Right forelimb (tissue), 1 donor: ENCODE measurements at regions not wholly inside any gene's neighbourhood (a gene's known extent, or its start where the extent isn't known, plus 50 kb on each side); places are given as distances from the start of the nearest gene placed in this dataset.
"Not testable (repeated sequence)": the region's sequence is repeated elsewhere in the genome, so short reads cannot be mapped to it uniquely, and the experiment has no call there.

Source experiments
- DNase-seq: peaks from one replicate; pipeline ENCODE4 v3.0.0-alpha.2; 2018

DNA sequence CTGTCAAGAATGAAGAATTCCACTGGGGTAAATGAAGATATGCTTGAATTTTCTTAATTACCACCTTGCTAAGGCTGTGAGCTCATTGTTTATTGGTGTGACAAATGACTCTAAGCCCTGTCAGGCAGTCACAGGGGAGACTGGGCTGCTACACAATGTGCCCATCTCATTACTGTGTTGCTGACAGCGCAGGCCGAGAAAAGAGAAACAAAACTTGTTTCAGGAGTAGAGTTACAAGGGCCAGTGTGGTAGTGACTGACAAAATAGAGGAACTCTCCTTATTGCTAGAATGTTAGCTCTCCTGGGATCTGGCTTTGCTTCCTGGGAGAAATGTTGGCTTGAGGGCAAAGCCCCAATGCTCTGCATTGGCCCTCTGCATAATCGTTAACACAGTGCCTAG lies 130.4 kb upstream of the CRBN start:
- no peak for DNase-seq

- DNase-seq = no peak
These were observed 129.3 kb upstream of the CRBN start for GRCh38 chr3:3308809-3309208.

DNA sequence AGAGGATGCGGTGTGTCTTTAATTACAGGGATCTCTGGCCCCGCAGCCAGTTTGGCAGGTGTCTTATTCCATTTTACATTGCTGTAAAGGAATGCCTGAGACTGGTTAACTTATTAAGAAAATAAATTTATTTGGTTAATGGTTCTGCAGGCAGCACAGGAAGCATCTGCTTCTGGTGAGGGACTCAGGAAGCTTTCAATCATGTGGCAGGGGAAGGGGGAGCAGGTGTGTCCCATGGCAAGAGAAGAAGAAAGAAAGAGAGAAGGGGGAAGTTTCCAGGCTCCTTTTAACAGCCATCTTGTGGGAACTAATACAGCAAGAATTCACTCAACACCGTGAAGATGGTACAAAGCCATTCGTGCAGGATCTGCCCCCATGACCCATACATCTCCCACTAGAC lies 128.0 kb upstream of the CRBN start:
- no peak for DNase-seq

DNA sequence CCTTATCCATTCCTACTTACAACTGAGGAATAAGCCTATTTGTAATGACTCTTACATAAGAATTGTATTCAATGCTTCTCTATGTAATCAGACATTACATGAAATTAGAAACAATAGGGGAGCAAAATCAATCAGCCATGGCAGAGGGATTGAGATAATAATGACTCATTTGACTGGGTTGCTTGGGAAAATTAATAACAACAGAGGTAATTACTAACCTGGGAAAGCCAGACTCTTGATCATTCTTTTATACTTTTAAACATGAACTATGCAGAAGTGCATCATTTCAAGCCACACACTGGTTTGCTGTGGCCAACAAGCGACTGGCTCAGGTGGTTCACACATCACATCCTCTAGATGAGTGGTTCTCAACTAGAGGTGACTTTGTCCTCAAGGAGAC lies 126.3 kb upstream of the CRBN start:
- DNase-seq = no peak

- no peak for DNase-seq
These were observed 125.6 kb upstream of the CRBN start for GRCh38 chr3:3305084-3305483.

DNA sequence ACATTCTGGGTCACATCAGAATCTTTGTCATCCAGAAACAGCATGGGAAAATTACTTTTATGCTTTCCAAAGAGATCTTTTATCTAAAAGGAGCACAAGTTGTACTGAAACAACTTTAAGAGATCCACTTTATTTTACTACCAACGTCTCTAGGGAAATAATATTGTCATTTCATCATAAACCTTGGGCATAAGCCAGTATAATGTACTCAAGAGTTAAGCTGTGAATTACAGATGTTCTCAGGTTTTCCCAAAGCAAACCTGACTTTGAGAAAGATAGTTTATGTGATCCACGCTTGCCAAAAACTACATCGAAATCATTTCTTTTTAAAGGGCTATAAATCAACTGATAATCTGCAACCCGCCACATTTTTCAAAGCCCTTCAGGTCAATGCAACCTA lies 124.1 kb upstream of the CRBN start:
- DNase-seq = no peak

GRCh38 chr3:3302964-3303363 lies 123.5 kb upstream of the CRBN start:
- DNase-seq = no peak

GRCh38 chr3:3301476-3301875 lies 122.0 kb upstream of the CRBN start:
- DNase-seq = no peak

DNA sequence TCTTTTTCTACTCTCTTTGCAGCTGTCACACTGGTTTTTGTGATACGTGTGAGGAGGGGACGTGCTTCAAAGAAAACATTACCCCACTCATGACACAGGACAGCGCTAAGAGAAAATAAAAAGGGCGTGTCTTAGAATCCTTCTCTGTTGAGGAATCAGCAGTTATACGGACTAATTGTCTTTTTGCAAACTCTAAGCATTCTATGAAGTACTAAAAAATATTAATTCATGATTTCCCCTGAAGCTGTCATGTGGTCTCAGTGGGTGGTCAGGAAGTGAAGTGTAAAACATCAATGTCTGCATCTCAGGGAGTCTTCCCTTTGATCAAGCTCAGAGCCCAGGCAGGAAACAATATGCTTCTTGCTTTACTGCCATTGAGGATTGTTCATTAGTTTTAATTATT lies 117.5 kb upstream of the CRBN start:
- DNase-seq = no peak

DNA sequence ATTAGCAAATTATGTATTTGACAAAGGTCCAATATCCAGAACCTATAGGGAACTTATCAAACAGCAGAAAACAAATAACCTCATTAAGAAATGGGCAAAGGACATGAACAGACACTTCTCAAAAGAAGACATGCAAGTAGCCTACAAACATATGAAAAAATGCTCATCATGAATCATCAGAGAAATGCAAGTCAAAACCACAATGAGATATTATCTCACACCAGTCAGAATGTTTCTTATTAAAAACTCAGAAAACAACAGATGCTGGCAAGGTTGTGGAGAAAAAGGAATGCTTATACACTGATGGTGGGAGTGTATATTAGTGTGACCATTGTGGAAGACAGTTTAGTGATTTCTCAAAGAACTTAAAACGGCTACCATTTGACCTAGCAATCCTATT lies 116.1 kb upstream of the CRBN start:
- no peak for DNase-seq

DNA sequence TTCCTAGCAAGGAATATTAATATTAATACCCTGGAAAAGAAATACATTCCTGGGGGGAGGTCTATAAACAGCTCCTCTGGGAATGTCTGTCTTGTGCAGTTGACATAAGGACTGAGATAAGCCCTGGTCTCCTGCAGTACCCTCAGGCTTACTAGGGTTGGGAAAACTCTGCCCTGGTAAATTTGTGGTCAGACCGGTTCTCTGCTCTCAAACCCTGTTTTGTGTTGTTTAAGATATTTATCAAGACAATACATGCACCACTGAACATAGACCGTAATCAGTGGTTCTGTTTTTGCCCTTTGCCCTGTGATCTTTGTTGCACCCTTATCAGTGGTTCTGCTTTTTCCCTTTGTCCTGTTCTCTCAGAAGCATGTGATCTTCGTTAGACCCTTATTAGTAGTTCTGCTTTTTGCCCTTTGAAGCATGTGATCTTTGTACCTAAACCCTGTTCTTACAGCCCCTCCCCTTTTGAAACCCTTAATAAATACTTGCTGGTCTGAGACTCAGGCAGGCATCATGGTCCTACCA lies 112.3 kb upstream of the CRBN start:
- not testable (repeated sequence) for DNase-seq

DNA sequence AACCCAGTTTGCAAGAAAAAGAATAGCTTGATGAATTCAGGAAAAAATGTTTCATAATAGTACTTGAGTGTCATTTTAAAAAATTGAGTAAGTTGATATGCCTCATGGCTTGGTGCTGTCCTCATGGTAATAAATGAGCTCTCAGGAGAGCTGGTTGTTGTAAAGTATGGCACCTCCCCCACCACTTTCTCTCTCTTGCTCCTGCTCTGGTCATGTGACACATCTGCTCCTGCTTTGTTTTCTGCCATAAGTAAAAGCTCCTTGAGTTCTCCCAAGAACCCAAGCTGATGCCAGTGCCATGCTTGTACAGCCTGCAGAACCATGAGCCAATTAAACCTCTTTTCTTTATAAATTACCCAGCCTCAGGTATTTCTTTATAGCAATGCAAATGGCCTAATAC lies 108.8 kb upstream of the CRBN start:
- no peak for DNase-seq

GRCh38 chr3:3286014-3286413 lies 106.5 kb upstream of the CRBN start:
- no peak for DNase-seq

GRCh38 chr3:3281024-3281423 lies 101.5 kb upstream of the CRBN start:
- DNase-seq = no peak

DNA sequence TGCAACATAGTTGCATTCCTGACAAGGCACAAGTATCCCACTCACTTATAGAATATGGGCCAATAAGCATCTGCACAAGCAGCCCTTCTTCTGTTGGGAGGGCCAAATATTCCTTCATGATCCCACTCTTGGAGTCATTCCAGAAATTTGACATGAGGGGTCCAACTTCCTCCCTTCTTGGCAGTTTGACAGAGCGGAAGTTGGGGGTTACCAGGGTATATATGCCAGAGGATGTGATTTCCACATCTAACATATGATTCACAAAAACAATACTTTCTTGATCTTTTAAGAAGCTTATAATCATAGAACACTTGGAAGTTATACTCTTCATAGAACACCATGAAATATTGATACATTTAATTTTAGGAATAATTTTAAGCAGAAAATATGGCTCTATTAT lies 100.9 kb upstream of the CRBN start:
- DNase-seq = no peak

- DNase-seq = no peak
These were observed 98.6 kb upstream of the CRBN start for GRCh38 chr3:3278073-3278472.

DNA sequence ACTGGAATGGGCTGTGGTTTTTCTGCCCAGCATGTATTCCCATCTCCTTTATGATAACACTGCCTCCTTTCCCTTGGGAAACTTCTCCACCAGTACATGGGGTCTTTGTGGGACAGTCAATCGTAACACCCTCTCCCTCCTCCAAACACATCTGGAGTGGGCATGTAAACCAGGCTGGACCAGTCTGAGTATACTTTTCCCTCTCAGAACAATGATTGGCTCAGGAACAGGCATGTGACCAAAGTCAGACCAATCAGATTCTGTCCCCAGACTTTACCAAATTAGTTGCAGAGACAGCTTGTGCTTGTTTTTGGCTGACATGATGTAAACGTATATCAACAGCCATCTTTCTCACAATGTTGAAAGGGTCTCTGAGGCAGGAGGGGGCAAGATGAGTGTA lies 97.1 kb upstream of the CRBN start:
- no peak for DNase-seq

- DNase-seq = no peak
These were observed 85.3 kb upstream of the CRBN start for GRCh38 chr3:3264796-3265195.

DNA sequence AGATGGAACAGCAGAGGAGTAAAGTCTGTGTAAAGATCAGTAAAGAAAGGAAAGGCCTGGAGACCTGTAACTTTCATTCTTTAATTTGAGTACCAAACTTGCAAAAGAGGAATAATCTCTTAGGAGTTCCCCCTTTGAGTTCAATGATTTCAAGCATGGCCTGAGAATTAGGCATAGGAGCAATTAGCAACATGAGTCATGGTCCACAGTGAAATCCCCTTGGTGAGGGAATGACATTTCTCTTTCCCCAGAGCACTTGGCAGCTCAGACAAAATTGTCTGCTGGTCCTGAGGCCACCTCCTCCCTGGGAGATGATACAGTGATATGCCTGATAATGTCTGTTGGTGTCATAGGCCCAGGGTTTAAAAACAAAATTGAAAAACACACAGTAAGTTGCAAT lies 81.4 kb upstream of the CRBN start:
- no peak for DNase-seq

GRCh38 chr3:3259181-3259580 lies 79.7 kb upstream of the CRBN start:
- no peak for DNase-seq

DNA sequence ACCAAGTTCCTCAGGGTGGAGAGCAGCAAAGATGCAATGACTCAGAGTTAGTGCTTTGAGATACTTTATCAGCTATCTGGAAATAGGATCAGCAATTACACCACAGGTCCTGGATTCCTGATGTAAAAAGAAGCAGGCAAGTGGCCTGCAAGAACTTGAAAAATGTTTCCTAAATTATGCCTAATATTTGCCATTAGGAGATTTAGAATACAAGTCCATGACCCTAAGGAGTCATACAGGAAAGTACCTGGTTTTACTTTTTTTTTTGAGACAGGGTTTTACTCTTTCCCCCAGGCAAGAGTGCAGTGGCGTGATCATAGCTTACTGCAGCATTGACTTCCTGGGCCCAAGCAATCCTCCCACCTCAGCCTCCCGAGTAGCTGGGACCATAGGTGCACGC lies 78.8 kb upstream of the CRBN start:
- no peak for DNase-seq

- DNase-seq = no peak
These were observed 62.1 kb upstream of the CRBN start for GRCh38 chr3:3241596-3241995.

DNA sequence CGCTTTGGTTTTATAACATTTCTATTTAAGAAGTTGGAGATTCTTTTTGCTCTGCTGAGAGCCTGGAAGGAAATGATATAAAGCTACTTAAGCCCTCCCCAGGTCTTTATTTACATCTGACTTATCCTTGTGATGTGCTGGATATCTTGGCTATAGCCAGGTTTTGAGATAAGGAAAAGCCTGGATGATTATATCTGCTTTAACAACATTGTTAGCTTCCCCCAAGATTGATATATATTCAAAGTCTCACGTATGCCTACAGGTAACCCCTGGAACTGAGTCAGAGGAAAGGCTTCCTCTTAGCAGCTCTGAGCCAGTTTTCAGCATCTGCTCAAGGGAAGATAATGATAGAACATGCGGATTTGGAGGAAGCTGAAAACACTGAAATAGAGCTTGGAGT lies 61.5 kb upstream of the CRBN start:
- no peak for DNase-seq

- DNase-seq = no peak
These were observed 58.5 kb upstream of the CRBN start for GRCh38 chr3:3237979-3238378.

GRCh38 chr3:3232251-3232650 lies 52.8 kb upstream of the CRBN start:
- no peak for DNase-seq
